B cell (primary cell): ENCODE measurements at regions not wholly inside any gene's neighbourhood (a gene's known extent, or its start where the extent isn't known, plus 50 kb on each side); places are given as distances from the start of the nearest gene placed in this dataset.

Experiments
- EZH2 ChIP-seq: IDR thresholded peaks from 2 replicates; pipeline ENCODE4 v1.6.1; 2012; ENCODE audit warnings: borderline replicate concordance, low read depth, mild to moderate bottlenecking, moderate library complexity, low read length; ENCODE audit not compliant: insufficient read depth, poor library complexity, severe bottlenecking
- TF ChIP-seq, protein P1 (sequence below): fragments of 200-600 bp; IDR thresholded peaks from one replicate; pipeline ENCODE4 v1.8.0; 2022; ENCODE audit warnings: antibody characterized with exemption, mild to moderate bottlenecking

DNA sequence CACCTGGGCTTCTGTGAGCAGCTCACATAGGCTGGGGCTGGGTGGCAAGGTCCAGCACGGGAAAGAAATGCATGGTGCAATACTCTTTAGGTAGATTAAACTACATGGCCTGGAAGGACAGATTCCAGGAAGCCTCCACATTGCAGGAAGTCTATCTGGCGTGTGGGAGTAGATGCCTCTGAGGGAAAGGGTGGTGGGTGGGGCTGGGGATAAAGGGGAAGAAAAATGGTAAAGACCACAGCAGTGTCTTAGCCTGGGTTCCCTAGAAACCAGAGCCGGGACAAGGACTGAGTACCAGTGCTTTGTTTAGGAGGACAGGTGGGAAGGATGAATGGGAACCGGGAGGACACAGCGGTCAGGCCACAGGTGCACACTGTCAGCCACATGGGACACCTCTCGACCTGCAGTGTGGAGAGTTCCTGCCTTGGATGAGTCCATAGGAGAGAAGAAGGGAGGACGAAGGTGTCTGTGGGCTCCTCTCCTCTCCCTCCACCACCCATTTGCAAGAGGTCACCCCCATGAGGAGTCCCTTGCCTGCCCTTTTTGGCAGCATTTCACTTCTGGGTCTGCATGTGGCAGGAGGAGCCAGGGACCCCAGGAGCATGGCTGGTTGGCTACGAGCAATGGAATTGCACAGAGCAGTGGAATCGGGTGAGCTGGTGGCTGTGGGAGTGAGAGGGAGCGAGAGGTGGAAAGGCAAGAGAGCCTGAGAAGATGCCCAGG is 91.5 kb upstream of the HS6ST1 start:
- TF ChIP-seq, protein P1, sequence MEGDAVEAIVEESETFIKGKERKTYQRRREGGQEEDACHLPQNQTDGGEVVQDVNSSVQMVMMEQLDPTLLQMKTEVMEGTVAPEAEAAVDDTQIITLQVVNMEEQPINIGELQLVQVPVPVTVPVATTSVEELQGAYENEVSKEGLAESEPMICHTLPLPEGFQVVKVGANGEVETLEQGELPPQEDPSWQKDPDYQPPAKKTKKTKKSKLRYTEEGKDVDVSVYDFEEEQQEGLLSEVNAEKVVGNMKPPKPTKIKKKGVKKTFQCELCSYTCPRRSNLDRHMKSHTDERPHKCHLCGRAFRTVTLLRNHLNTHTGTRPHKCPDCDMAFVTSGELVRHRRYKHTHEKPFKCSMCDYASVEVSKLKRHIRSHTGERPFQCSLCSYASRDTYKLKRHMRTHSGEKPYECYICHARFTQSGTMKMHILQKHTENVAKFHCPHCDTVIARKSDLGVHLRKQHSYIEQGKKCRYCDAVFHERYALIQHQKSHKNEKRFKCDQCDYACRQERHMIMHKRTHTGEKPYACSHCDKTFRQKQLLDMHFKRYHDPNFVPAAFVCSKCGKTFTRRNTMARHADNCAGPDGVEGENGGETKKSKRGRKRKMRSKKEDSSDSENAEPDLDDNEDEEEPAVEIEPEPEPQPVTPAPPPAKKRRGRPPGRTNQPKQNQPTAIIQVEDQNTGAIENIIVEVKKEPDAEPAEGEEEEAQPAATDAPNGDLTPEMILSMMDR, result no peak
- no peak for TF ChIP-seq EZH2
